GOT3 (cell line): ENCODE measurements at regions not wholly inside any gene's neighbourhood (a gene's known extent, or its start where the extent isn't known, plus 50 kb on each side); places are given as distances from the start of the nearest gene placed in this dataset.
A peak's percentile ranks its signal among the peaks of the same experiment; 100 is the strongest.

Experiments
- DNase-seq: peaks from one replicate; lab custom pipeline; 2025; ENCODE audit warnings: mixed read lengths; lab: John Stamatoyannopoulos, UW

- DNase-seq: no peak
Measured at GRCh38 chr7:120164-120991, 72.0 kb upstream of the FAM20C start.

DNA sequence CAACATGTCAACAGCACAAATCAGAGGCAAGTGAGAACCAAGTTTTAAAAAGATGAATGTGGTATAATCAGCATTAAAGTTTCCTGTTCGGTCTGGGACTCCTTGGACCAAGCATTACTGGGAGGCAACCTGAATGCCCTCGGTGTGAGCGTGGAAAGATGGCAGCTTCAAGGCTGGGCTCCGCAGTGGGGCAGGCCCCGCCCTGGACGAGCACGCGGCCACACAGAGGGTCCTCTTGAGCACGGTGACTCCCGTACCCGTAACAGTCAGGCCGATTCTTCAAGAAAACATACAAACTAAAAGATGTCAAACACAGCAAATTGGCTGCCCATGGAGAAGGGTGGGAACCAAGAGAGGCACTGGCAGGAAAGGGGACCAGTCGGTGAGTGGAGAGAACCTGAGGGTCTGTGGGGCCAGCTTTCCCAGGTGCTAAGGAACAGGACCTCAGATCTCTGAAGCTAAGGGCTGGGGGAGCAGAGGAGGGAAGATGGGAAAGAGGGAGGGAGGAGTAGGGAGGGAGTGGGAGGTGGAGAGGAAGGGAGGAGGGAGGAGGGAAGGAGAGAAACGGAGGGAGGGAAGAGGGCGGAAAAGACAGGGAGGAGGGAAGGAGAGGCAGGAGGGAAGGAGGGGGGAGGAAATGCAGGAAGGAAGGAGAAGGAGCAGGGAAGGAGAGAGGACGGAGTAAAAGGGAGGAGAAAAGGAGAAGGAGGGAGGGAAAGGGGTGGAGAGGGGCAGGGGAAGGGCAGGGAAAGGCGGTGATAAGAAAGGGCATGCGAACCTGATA is 71.2 kb upstream of the FAM20C start:
- no peak for DNase-seq

GRCh38 chr7:123237-123636 is 69.1 kb upstream of the FAM20C start:
- no peak for DNase-seq

DNA sequence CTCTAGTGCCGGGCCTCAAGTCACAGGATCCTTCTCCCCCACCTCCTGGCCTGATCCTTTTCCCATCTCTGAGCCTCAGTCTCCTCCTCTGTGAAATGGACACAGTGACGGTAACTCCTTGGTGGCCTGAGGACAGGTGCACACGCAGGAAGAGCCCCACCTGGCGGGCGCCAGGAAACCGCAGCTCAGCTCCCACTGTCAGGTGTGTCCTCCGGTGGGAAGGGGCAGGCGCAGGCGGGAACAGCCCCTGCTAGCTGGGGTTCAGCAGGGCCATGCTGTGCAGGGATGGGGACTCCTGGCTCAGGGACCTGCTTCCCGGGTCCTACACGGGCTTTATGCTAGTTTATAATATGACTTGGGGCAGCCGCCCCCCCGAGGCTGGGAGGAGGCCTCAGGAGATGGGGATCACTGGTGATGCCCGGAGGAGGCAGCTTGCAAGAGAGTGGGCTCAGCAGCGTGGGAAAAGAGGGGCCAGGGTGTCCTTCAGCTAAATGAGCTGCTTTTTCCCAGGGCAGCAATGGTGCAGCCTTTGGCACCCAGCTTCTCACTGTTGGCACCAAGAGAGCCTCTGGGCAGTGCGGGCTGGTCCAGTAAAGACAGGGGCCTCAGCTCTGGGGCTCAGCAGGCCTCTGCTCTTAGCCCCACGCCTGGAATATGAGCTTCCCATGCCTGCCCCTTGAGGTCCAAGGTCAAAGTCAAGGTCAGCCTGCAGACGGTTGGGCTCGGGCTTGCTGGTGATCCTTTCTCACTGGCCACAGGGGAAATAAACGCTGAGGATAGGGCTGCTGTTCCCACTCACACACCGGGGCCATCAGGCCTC is 68.0 kb upstream of the FAM20C start:
- no peak for DNase-seq

DNA sequence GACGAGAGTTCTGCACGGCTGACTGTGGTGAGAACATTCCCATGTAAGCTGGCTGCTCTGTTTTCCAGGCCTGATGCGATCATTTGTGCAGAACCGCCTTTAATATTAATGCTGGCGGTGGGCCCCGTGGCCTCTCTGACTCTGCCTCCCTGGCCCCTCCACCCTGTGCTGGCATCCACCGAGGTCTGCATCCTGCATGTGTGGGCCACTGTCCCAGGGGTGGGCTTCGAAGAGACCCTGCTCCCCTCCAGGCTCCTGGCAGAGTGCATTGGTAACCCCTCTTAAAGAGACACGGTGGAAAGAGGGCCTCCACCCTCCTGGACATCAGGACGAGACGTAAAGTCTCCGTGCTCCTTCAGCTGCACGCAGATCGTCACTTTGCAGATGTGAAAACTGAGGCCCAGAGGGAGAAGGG is 67.3 kb upstream of the FAM20C start:
- DNase-seq: no peak

DNA sequence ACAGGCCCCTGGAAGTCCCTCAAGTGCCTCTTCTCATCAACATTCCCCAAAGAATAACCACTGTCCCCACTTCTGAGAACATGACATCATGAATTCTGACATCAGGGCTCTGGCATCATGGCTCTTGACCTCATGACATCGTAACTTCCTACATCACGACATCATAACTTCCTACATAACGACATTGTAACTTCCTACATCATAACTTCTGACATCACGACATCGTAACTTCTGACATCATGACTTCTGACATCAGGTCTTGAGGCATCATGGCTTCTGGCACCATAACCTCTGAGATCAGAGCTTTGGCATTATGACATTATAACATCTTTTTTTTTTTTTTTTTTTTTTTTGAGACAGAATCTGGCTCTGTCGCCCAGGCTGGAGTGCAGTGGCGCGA is 66.7 kb upstream of the FAM20C start:
- no peak for DNase-seq

DNA sequence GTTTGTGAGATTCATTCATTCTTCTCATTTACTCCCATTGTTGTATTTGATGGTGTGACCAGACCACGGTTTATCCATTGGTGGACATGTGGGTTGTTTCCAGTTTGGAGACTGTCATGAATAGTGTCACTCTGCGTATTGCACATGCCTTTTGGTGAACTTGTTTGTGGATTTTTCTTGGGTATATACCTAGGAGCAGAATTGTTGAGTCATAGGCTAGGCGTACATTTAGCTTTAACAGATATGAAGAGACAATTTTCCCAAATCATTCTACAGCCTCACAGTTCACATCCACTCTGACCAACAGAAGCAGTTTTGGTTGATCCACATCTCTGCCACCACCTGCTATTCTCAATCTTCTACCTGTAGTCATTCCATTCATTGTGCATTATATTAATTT is 66.0 kb upstream of the FAM20C start:
- DNase-seq: no peak

DNA sequence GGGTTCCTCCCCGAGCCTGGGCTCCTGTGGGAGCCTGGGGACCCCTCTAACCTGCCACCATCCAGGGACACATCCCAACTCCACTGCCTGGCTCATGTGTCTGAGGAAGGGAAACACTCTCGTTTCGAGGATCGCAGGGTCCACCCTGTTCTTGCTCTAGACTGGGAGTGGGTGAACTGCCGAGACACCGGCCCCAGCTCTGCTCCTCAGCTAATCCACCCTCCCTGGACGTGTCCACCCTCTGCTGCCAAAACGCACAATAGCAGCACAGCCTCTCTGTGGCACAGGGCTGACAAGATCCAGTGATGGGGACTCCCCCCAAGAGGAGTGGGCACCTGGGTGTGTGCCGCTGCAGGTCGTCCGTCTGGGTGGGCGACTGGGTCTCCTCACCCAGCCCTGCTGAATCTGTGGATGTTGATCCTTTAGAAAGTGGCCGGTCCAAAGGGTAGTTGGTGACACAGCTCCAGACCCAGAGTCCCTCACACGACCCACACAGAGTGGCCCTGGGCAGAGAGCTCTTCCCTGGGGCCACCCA is 65.2 kb upstream of the FAM20C start:
- no peak for DNase-seq

- no peak for DNase-seq
Measured at GRCh38 chr7:128171-129080, 63.9 kb upstream of the FAM20C start.

DNA sequence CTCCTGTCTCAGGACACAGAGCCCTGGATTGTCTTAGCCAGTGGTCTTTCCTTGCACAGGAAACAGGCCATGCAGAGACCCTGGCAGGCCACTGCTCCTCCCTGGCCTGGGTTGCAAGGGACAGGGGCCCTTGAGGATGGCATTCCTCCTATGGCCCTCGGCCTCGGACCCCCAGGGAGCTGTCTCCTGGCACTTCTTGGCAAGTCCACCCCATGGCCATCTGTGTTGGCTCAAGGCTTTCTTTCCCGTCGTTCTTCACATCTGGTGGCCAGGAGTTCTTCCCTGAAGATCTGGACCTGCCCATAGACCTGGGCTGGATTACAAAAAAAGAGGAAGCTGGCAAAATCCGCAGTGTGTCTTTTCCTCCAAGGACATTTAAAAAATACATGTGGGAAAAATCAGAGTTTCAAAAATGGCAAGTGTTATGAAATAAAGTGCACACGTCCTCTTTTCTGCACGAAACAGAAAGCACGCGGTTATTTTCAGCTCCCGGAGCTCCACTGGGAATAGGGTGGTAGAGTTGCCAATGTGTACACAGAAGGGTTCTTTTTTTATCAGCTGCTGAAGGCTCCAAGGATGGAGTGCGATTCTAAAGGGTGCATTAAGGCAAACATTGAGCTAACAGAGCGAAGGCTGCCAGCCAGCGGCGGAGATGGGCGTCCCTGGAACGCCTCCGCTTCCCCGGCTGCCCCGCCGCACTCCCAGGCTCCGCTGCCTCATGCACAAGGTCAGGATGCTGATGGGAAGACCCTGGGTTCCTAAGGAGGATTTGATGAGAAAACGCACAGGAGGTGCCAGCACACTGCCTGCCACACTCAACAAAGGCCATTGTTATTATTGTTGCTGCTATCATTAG is 62.8 kb upstream of the FAM20C start:
- peak; percentile 30 for DNase-seq

DNA sequence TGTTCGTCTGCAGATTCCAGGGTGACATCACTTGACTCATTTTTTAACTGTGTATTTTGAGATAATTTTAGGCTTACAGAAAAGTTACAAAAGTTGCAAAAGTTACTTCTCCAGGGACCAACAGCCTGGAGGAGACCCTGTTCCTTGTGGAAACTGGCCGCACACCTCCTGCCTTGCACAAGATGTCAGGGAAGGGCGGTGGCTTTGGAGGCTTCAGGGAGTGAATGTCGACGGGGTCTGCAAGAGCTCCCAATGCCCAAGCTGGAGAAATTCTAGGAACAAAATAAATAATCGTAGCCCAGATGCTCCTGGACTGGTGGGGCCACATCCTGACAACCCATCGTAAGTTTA is 62.2 kb upstream of the FAM20C start:
- DNase-seq: no peak

DNA sequence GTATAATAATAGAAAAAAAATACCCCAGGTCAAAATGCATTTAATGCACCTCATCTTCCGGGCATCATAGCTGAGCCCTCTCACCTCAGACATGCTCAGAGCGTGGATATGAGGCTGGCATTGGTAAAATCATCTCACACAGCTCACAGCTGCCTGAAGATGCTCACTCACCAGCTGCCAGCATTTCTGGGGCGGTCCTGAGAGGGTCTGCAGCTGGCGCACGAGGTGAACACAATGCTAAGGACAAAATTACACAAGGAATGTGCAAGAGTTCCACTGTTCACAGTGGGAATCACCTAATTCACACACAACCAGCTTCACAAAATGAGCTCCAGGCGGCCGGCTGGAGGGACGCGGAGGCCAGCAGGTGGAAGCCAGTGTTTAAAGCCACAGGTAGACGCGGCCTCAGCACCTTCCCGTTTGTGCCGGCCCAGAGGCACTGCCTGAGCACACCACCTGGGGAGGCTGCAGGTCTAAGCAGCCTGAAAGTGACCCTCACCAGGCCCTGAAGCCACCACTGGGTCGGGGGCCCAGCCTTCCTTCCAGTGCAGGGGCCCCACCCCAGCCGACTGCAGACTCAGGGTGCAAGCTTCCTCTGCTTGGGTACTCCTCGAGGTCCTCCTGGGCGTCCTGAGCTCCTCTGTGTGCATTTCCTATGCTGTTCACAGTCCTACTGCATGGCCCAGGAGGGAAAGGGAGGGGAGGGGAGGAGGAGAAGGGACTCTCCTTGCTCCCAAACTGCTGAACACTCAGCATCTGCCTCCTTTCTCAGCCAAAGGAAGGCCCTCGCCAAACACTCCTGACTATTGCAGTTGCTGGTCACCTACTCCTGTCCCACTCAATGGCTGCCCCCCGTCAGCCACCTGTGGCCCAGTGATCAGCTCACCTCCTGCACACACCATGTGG is 61.2 kb upstream of the FAM20C start:
- DNase-seq: no peak

- no peak for DNase-seq
Measured at GRCh38 chr7:131781-132482, 60.4 kb upstream of the FAM20C start.

- DNase-seq: no peak
Measured at GRCh38 chr7:132899-133298, 59.5 kb upstream of the FAM20C start.

GRCh38 chr7:133470-133869 is 58.9 kb upstream of the FAM20C start:
- no peak for DNase-seq

DNA sequence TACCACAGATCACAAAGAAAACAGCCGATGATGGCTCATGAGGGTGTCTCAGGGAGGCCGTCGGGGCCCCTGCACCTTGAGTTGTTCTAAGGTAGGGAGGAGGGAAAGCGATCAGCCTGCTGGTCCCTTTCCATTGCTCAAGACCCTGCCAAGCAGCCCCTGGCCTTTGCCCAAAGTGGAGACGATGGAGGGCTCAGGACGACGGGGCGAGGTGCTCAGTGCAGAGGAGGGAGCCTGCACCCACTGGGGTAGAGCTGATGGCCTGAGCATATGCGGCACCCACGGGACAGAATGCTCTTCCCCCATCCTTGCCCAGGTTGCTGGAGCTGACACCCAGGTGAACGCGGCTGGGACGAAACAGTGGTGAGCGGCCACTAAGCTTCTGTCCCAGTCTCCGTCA is 58.3 kb upstream of the FAM20C start:
- no peak for DNase-seq

- DNase-seq: no peak
Measured at GRCh38 chr7:134561-135256, 57.7 kb upstream of the FAM20C start.

- DNase-seq: no peak
Measured at GRCh38 chr7:135257-135653, 57.1 kb upstream of the FAM20C start.
